ENCODE measurements at regions not wholly inside any gene's neighbourhood (a gene's known extent, or its start where the extent isn't known, plus 50 kb on each side); places are given as distances from the start of the nearest gene placed in this dataset.

DNA sequence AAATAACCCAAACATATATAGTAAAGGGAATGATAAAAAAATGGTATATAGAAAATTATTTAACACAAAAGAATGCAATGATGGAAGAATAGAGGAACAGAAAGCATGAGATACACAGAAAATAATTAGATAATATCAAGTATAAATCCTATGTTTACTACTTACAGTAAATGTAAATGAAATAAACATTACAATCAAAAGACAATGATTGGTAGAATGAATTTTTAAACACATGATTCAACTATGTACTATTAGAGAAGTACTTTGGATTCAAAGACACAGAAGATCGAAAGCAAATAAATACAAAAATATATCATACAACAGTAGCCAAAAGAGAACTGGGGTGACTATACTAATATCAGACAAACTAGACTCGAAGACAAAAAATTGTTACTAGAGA lies 97.6 kb upstream of the PARD3B start:
- DNase-seq (ENCODE audit: low spot score) = no peak
- TF ChIP-seq, protein P1, sequence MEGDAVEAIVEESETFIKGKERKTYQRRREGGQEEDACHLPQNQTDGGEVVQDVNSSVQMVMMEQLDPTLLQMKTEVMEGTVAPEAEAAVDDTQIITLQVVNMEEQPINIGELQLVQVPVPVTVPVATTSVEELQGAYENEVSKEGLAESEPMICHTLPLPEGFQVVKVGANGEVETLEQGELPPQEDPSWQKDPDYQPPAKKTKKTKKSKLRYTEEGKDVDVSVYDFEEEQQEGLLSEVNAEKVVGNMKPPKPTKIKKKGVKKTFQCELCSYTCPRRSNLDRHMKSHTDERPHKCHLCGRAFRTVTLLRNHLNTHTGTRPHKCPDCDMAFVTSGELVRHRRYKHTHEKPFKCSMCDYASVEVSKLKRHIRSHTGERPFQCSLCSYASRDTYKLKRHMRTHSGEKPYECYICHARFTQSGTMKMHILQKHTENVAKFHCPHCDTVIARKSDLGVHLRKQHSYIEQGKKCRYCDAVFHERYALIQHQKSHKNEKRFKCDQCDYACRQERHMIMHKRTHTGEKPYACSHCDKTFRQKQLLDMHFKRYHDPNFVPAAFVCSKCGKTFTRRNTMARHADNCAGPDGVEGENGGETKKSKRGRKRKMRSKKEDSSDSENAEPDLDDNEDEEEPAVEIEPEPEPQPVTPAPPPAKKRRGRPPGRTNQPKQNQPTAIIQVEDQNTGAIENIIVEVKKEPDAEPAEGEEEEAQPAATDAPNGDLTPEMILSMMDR (IDR thresholded peaks at IDR 0.05; ENCODE audit: extremely low read depth, missing control alignments) = no peak

DNA sequence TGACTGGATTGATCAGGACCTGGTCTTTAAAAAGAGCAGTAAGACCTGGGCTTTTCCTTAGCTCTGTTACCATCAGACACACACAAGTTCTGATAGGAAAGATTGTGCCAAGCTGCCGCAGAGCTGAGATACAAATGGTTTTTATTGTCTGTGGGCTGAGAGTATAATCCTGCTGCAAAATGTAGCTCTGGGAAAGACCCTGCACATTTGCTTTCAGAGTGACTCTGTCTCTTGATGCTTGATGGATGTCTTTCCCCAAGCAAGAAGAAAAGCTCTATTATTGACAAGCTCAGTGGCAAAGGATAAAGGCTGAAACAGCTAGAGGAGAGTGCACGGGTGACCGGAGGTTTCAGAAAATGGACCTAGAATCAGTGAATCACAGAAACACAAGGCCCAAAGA lies 95.3 kb upstream of the PARD3B start:
- TF ChIP-seq, protein P1 (IDR thresholded peaks at IDR 0.05; ENCODE audit: extremely low read depth, missing control alignments) = no peak
- no peak for DNase-seq (ENCODE audit: low spot score)

DNA sequence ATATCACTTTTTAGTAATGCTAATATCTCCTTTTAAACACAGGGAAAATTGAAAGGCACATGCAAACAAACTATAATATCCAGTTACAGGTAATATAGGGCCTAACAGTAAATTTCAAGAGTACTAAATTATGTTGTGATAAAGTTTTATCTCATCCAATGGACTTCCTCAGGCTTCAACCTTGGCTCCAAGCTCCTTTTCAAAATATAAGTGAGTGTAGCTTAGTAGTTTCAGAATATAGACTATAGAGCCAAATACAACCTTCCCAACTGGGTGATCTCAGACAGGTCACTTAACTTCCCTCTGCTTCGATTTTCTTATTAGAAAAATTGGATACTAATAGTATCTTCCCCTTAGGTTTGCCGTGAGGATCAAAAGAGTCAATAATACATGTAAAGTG lies 93.5 kb upstream of the PARD3B start:
- DNase-seq (ENCODE audit: low spot score) = no peak
- TF ChIP-seq, protein P1 (IDR thresholded peaks at IDR 0.05; ENCODE audit: extremely low read depth, missing control alignments) = no peak

GRCh38 chr2:204452464-204453023 lies 92.7 kb upstream of the PARD3B start:
- TF ChIP-seq, protein P1 (IDR thresholded peaks at IDR 0.05; ENCODE audit: extremely low read depth, missing control alignments) = no peak
- no peak for DNase-seq (ENCODE audit: low spot score)

DNA sequence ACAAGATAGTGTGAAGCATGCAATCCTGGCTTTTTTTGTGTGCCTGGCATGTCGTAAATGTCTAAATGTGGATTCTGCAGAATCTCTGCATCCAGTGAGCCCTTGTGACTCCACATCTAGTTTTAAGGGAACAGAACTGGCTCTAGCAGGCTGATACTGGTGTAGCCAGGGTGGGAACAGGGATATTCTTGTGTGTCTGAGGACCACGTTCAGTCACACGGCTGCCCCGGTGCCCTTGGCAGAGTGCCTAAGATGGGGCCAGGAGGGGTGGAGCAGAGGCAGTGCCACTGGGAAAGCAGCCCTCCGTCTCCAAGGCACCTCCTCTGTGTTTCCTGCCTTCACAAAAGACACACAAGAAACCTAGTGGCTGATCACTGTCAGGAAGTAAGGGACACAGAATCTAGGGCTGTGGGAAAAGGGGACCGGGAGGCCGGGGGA lies 91.5 kb upstream of the PARD3B start:
- TF ChIP-seq, protein P1 (IDR thresholded peaks at IDR 0.05; ENCODE audit: extremely low read depth, missing control alignments) = no peak
- no peak for DNase-seq (ENCODE audit: low spot score)

DNA sequence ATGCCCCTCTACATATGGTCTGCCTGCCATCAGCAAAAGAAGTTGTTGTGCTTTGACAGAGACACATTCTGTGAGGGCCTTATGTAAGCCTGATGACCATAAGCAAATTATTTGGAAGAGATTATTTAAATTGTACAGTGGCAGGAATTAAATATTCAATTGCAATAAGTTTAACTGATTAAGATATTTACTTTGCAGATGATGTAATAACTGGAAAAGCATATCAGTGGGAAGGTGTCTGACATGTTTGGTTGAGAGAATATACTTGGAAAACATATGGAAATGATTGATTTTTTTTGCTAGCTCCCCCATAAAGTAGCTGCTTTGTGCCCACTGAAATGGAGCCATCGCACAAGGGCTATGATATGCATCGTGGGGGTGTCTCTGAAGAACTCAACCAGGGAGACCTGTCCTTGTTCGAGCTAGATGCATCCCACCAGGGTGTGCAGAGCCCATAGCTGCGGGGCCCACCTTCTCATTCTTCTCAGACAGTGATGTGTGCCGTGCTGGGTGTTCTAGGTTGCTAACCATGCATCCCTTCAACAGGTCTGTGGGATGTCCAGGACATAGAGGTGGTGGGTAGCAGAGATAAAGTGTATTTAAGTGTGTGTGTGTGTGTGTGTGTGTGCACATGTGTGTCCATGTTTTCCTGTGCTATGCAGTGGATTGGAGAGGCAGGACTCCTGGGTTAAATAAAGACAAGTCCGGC lies 90.4 kb upstream of the PARD3B start:
- DNase-seq (ENCODE audit: low spot score) = no peak
- TF ChIP-seq, protein P1 (IDR thresholded peaks at IDR 0.05; ENCODE audit: extremely low read depth, missing control alignments) = no peak

GRCh38 chr2:204468746-204469429 lies 76.4 kb upstream of the PARD3B start:
- DNase-seq (ENCODE audit: low spot score) = no peak
- TF ChIP-seq, protein P1 (IDR thresholded peaks at IDR 0.05; ENCODE audit: extremely low read depth, missing control alignments) = no peak

Measured in GM20000 (cell line).